ENCODE measurements at regions not wholly inside any gene's neighbourhood (a gene's known extent, or its start where the extent isn't known, plus 50 kb on each side); places are given as distances from the start of the nearest gene placed in this dataset.

- no peak for TF ChIP-seq TAF1 (IDR thresholded peaks at IDR 0.05; ENCODE audit: low read depth)
- TF ChIP-seq TCF12 (IDR thresholded peaks at IDR 0.05; ENCODE audit: low read depth): no peak
- no peak for TF ChIP-seq FOXM1 (IDR thresholded peaks at IDR 0.05; ENCODE audit: borderline replicate concordance, low read depth)
- TF ChIP-seq NFIC (IDR thresholded peaks at IDR 0.05): no peak
- no peak for TF ChIP-seq CREB1 (IDR thresholded peaks at IDR 0.05; ENCODE audit: low read depth)
- TF ChIP-seq USF1 (IDR thresholded peaks at IDR 0.05): no peak
- TF ChIP-seq, protein P1, sequence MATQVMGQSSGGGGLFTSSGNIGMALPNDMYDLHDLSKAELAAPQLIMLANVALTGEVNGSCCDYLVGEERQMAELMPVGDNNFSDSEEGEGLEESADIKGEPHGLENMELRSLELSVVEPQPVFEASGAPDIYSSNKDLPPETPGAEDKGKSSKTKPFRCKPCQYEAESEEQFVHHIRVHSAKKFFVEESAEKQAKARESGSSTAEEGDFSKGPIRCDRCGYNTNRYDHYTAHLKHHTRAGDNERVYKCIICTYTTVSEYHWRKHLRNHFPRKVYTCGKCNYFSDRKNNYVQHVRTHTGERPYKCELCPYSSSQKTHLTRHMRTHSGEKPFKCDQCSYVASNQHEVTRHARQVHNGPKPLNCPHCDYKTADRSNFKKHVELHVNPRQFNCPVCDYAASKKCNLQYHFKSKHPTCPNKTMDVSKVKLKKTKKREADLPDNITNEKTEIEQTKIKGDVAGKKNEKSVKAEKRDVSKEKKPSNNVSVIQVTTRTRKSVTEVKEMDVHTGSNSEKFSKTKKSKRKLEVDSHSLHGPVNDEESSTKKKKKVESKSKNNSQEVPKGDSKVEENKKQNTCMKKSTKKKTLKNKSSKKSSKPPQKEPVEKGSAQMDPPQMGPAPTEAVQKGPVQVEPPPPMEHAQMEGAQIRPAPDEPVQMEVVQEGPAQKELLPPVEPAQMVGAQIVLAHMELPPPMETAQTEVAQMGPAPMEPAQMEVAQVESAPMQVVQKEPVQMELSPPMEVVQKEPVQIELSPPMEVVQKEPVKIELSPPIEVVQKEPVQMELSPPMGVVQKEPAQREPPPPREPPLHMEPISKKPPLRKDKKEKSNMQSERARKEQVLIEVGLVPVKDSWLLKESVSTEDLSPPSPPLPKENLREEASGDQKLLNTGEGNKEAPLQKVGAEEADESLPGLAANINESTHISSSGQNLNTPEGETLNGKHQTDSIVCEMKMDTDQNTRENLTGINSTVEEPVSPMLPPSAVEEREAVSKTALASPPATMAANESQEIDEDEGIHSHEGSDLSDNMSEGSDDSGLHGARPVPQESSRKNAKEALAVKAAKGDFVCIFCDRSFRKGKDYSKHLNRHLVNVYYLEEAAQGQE (IDR thresholded peaks at IDR 0.05; ENCODE audit: low read depth): no peak
- TF ChIP-seq YY1 (IDR thresholded peaks at IDR 0.05; ENCODE audit: low read depth): no peak
- no peak for TF ChIP-seq CEBPB (IDR thresholded peaks at IDR 0.05)
- no peak for TF ChIP-seq TEAD4 (IDR thresholded peaks at IDR 0.05)
- TF ChIP-seq RAD21 (IDR thresholded peaks at IDR 0.05; ENCODE audit: low read depth): no peak
- no peak for TF ChIP-seq EP300 (IDR thresholded peaks at IDR 0.05; ENCODE audit: borderline replicate concordance)
- TF ChIP-seq EGR1 (IDR thresholded peaks at IDR 0.05): no peak
- no peak for TF ChIP-seq MAX (IDR thresholded peaks at IDR 0.05)
- TF ChIP-seq ZBTB7A (IDR thresholded peaks at IDR 0.05; ENCODE audit: low read depth): no peak
These were observed 1555.5 kb downstream of the UQCRFS1 start for GRCh38 chr19:27657271-27658051.

DNA sequence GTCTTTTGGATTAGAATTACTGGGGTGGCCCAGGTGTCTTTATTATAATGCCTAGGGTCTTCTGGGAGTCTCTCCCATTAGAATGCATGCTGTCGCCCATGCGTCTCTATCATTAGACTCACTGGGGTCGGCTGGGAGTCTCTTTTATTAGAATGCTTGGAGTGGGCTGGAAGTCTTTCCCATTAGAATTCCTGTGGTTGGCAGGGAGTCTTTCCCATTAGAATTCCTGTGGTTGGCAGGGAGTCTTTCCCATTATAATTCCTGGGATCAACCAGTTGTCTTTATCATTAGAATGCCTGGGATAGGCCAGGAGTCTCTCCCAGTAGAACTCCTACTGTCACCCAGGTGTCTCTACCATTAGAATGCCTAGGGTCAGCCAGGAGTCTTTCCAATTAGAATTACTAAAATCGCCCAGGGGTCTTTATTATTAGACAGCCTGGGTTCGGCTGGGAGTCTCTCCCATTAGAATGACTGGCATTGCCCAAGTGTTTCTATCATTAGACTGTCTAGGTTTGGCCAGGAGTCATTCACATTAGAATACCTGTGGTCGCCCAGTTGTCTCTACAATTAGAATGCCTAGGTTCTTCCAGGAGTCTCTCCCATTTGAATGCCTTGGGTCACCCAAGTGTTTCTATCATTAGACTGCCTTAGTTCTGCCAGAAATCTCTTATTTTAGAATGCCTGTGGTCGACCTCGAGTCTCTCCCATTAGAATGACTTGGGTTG lies 1558.5 kb downstream of the UQCRFS1 start:
- TF ChIP-seq FOXM1 (IDR thresholded peaks at IDR 0.05; ENCODE audit: borderline replicate concordance, low read depth): no peak
- TF ChIP-seq CEBPB (IDR thresholded peaks at IDR 0.05): no peak
- TF ChIP-seq MAX (IDR thresholded peaks at IDR 0.05): no peak
- no peak for TF ChIP-seq ZBTB7A (IDR thresholded peaks at IDR 0.05; ENCODE audit: low read depth)
- no peak for TF ChIP-seq TAF1 (IDR thresholded peaks at IDR 0.05; ENCODE audit: low read depth)
- no peak for TF ChIP-seq USF1 (IDR thresholded peaks at IDR 0.05)
- TF ChIP-seq EP300 (IDR thresholded peaks at IDR 0.05; ENCODE audit: borderline replicate concordance): no peak
- no peak for TF ChIP-seq RAD21 (IDR thresholded peaks at IDR 0.05; ENCODE audit: low read depth)
- no peak for TF ChIP-seq TCF12 (IDR thresholded peaks at IDR 0.05; ENCODE audit: low read depth)
- no peak for TF ChIP-seq YY1 (IDR thresholded peaks at IDR 0.05; ENCODE audit: low read depth)
- no peak for TF ChIP-seq CREB1 (IDR thresholded peaks at IDR 0.05; ENCODE audit: low read depth)
- TF ChIP-seq, protein P1 (IDR thresholded peaks at IDR 0.05; ENCODE audit: low read depth): no peak

DNA sequence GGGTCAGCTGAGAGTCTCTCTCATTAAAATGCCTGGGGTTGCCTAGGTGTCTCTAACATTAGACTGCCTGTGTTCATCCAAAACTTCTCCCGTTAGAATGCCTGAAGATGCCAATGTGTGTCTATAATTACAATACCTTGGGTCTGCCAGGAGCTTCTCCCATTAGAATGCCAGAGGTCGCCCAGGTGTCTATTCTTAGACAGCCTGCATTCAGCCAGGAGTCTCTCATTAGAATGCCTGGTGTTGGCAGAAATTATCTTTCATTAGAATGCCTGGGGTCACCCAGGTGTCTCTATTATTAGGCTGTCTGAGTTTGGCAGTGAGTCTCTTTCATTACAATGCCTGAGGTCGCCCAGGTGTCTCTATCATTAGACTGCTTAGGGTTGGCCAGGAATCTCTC lies 1560.2 kb downstream of the UQCRFS1 start:
- TF ChIP-seq RAD21 (IDR thresholded peaks at IDR 0.05; ENCODE audit: low read depth): no peak
- TF ChIP-seq NFIC (IDR thresholded peaks at IDR 0.05): no peak
- no peak for TF ChIP-seq TAF1 (IDR thresholded peaks at IDR 0.05; ENCODE audit: low read depth)
- TF ChIP-seq, protein P1 (IDR thresholded peaks at IDR 0.05; ENCODE audit: low read depth): no peak
- no peak for TF ChIP-seq EP300 (IDR thresholded peaks at IDR 0.05; ENCODE audit: borderline replicate concordance)
- no peak for TF ChIP-seq TCF12 (IDR thresholded peaks at IDR 0.05; ENCODE audit: low read depth)
- no peak for TF ChIP-seq CREB1 (IDR thresholded peaks at IDR 0.05; ENCODE audit: low read depth)
- no peak for TF ChIP-seq EGR1 (IDR thresholded peaks at IDR 0.05)
- no peak for TF ChIP-seq USF1 (IDR thresholded peaks at IDR 0.05)
- TF ChIP-seq CEBPB (IDR thresholded peaks at IDR 0.05): no peak
- no peak for TF ChIP-seq YY1 (IDR thresholded peaks at IDR 0.05; ENCODE audit: low read depth)

Measured in Ishikawa (cell line).